HEK293 (cell line): ENCODE measurements at regions not wholly inside any gene's neighbourhood (a gene's known extent, or its start where the extent isn't known, plus 50 kb on each side); places are given as distances from the start of the nearest gene placed in this dataset.

ENCODE experiments used
- CTCF ChIA-PET: fragments of 350-600 bp; formaldehyde crosslinking; extraction: SDS; loops from one replicate; lab custom pipeline; 2021; ENCODE audit warnings: antibody characterized with exemption; lab: Yijun Ruan, JAX
- POLR2A ChIA-PET: fragments of 300-600 bp; formaldehyde crosslinking; extraction: SDS; loops from one replicate; lab custom pipeline; 2020; ENCODE audit warnings: antibody characterized with exemption, inconsistent platforms; lab: Yijun Ruan, JAX
- H3K27ac ChIP-seq: fragments of 200-500 bp; sonication (Bioruptor generic); 2 replicates; pipeline ENCODE4 v1.5.1; 2014; ENCODE audit warnings: low read depth, low read length, control low read depth, inconsistent platforms; ENCODE audit errors: extremely low read depth
- H3K36me3 ChIP-seq, 2 experiments: fragments of 200-500 bp in 1 of 2; sonication (Bioruptor generic) in 1 of 2; 1 replicate in 1 of 2; 2 replicates in 1 of 2; pipeline ENCODE4 v1.5.1; 2014 to 2017; ENCODE audit warnings: inconsistent platforms in 2 of 2, low read length in 2 of 2; ENCODE audit not compliant: control insufficient read depth in 2 of 2, insufficient read depth in 1 of 2
- H3K4me1 ChIP-seq: fragments of 200-500 bp; sonication (Bioruptor generic); 2 replicates; pipeline ENCODE4 v1.5.1; 2014; ENCODE audit warnings: mild to moderate bottlenecking, low read length, inconsistent platforms; ENCODE audit not compliant: control insufficient read depth, insufficient read depth
- H3K4me3 ChIP-seq: 2 replicates; pipeline ENCODE4 v1.5.1; 2011; ENCODE audit warnings: low read depth, mild to moderate bottlenecking, control low read depth, low read length, moderate library complexity
- H3K9me3 ChIP-seq: fragments of 200-500 bp; sonication (Bioruptor generic); 2 replicates; pipeline ENCODE4 v1.5.1; 2014; ENCODE audit warnings: low read depth, low read length, inconsistent platforms; ENCODE audit not compliant: control insufficient read depth, insufficient read depth
- KLF8 ChIP-seq: fragments of 450-650 bp; formaldehyde crosslinking; IDR thresholded peaks from 2 replicates; pipeline ENCODE4 v1.5.1; 2016; ENCODE audit warnings: missing biosample characterization, missing genetic modification characterization
- MEIS1 ChIP-seq: sonication (generic); formaldehyde crosslinking; IDR thresholded peaks from 2 replicates; pipeline ENCODE4 v1.8.1; 2022; ENCODE audit warnings: missing genetic modification reagents, mild to moderate bottlenecking, borderline replicate concordance
- RBAK ChIP-seq: fragments of 450-650 bp; formaldehyde crosslinking; IDR thresholded peaks from 2 replicates; pipeline ENCODE4 v1.5.1; 2016; ENCODE audit warnings: missing biosample characterization, missing genetic modification characterization
- SCRT2 ChIP-seq: fragments of 450-650 bp; formaldehyde crosslinking; IDR thresholded peaks from 2 replicates; pipeline ENCODE4 v1.5.1; 2016; ENCODE audit warnings: missing biosample characterization, missing genetic modification characterization
- WT1 ChIP-seq: fragments of 450-650 bp; formaldehyde crosslinking; IDR thresholded peaks from 2 replicates; pipeline ENCODE4 v1.5.1; 2016; ENCODE audit warnings: missing biosample characterization, missing genetic modification characterization
- ZBTB7A ChIP-seq: fragments of 450-650 bp; formaldehyde crosslinking; IDR thresholded peaks from 2 replicates; pipeline ENCODE4 v1.5.1; 2016; ENCODE audit warnings: low read depth, missing biosample characterization, missing genetic modification characterization
- ZNF169 ChIP-seq: fragments of 450-650 bp; formaldehyde crosslinking; IDR thresholded peaks from 2 replicates; pipeline ENCODE4 v1.5.1; 2016; ENCODE audit warnings: missing biosample characterization, missing genetic modification characterization
- ZNF202 ChIP-seq: fragments of 450-650 bp; formaldehyde crosslinking; IDR thresholded peaks from 2 replicates; pipeline ENCODE4 v1.5.1; 2016; ENCODE audit warnings: missing biosample characterization, missing genetic modification characterization, borderline replicate concordance
- ZNF214 ChIP-seq: fragments of 450-650 bp; formaldehyde crosslinking; IDR thresholded peaks from 2 replicates; pipeline ENCODE4 v1.5.1; 2017; ENCODE audit warnings: missing biosample characterization, mild to moderate bottlenecking, missing genetic modification characterization, borderline replicate concordance
- ZNF223 ChIP-seq: fragments of 450-650 bp; formaldehyde crosslinking; IDR thresholded peaks from 2 replicates; pipeline ENCODE4 v1.5.1; 2016; ENCODE audit warnings: missing biosample characterization, missing genetic modification characterization
- ZNF335 ChIP-seq: fragments of 450-650 bp; formaldehyde crosslinking; conservative IDR thresholded peaks from 2 replicates; pipeline ENCODE4 v1.5.1; 2016; ENCODE audit warnings: missing biosample characterization, missing genetic modification characterization
- ZNF48 ChIP-seq: fragments of 450-650 bp; formaldehyde crosslinking; IDR thresholded peaks from 2 replicates; pipeline ENCODE4 v1.5.1; 2016; ENCODE audit warnings: missing biosample characterization, missing genetic modification characterization
- ZNF626 ChIP-seq: fragments of 450-650 bp; sonication (Bioruptor Pico); formaldehyde crosslinking; IDR thresholded peaks from 2 replicates; pipeline ENCODE4 v1.5.1; 2018; ENCODE audit warnings: missing biosample characterization, missing genetic modification characterization, inconsistent platforms
- ZNF660 ChIP-seq: fragments of 450-650 bp; IDR thresholded peaks from 2 replicates; pipeline ENCODE4 v1.5.1; 2018; ENCODE audit warnings: missing biosample characterization, mild to moderate bottlenecking, missing genetic modification characterization
- TF ChIP-seq, protein P1 (sequence below): fragments of 450-650 bp; formaldehyde crosslinking; IDR thresholded peaks from 2 replicates; pipeline ENCODE4 v1.5.1; 2016; ENCODE audit warnings: missing biosample characterization, missing genetic modification characterization
- TF ChIP-seq, protein P2 (sequence below): fragments of 450-650 bp; formaldehyde crosslinking; IDR thresholded peaks from 2 replicates; pipeline ENCODE4 v1.5.1; 2016; ENCODE audit warnings: missing biosample characterization, missing genetic modification characterization
- TF ChIP-seq, protein P3 (sequence below): fragments of 450-650 bp; formaldehyde crosslinking; IDR thresholded peaks from 2 replicates; pipeline ENCODE4 v1.5.1; 2016; ENCODE audit warnings: missing biosample characterization, missing genetic modification characterization, low read depth
- TF ChIP-seq, protein P4 (sequence below): fragments of 450-650 bp; formaldehyde crosslinking; IDR thresholded peaks from 2 replicates; pipeline ENCODE4 v1.5.1; 2017; ENCODE audit warnings: missing biosample characterization, missing genetic modification characterization
- TF ChIP-seq, protein P5 (sequence below): fragments of 450-650 bp; formaldehyde crosslinking; IDR thresholded peaks from 2 replicates; pipeline ENCODE4 v1.5.1; 2017; ENCODE audit warnings: missing biosample characterization, missing genetic modification characterization
- TF ChIP-seq, protein P6 (sequence below): fragments of 450-650 bp; formaldehyde crosslinking; IDR thresholded peaks from 2 replicates; pipeline ENCODE4 v1.5.1; 2016; ENCODE audit warnings: missing biosample characterization, missing genetic modification characterization

DNA sequence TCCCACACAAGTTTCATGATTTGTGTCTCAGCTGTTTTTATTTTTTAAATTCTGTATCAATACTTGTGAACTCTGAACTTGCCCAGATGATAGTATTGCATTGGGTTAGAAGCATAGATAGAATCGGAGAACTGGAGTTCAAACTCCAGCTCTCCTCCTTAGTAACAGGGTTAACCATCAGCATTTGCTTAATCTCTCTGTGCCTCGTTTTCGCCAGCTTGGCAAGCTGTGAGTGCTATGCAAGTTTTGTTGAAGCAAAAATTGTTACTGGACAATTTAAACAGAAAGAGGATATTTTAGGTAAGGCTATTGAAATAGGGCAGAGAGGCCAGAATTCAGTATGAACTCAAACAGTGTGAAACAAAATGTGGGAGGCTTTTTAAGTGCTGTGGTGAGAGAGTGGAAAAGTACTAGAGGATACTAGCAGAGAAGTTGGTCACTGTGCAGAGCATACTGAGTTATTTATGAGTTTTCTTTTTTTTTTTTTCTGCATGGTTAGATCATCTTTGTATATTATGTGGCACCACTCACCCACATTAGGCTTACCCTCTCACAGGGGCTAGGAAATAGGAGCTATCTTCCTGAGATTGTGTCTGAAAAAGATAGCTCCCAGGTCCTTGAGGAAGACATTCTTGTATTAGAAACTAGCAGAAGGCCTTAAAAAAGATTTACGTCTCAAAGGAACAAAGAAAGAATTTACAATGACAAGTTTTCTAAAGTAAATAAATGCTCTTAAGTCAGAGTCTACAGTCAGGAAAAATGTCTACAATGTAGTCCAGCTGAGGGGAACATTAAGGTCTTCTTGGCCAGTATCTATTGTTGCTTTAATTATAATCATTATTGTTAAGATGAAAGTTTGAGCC lies 1126.6 kb downstream of the FAT4 start (continued):
- TF ChIP-seq, protein P1, sequence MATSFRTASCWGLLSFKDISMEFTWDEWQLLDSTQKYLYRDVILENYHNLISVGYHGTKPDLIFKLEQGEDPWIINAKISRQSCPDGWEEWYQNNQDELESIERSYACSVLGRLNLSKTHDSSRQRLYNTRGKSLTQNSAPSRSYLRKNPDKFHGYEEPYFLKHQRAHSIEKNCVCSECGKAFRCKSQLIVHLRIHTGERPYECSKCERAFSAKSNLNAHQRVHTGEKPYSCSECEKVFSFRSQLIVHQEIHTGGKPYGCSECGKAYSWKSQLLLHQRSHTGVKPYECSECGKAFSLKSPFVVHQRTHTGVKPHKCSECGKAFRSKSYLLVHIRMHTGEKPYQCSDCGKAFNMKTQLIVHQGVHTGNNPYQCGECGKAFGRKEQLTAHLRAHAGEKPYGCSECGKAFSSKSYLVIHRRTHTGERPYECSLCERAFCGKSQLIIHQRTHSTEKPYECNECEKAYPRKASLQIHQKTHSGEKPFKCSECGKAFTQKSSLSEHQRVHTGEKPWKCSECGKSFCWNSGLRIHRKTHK = no peak
- no peak for TF ChIP-seq ZNF335 (tag by site-specific recombination)
- TF ChIP-seq, protein P2, sequence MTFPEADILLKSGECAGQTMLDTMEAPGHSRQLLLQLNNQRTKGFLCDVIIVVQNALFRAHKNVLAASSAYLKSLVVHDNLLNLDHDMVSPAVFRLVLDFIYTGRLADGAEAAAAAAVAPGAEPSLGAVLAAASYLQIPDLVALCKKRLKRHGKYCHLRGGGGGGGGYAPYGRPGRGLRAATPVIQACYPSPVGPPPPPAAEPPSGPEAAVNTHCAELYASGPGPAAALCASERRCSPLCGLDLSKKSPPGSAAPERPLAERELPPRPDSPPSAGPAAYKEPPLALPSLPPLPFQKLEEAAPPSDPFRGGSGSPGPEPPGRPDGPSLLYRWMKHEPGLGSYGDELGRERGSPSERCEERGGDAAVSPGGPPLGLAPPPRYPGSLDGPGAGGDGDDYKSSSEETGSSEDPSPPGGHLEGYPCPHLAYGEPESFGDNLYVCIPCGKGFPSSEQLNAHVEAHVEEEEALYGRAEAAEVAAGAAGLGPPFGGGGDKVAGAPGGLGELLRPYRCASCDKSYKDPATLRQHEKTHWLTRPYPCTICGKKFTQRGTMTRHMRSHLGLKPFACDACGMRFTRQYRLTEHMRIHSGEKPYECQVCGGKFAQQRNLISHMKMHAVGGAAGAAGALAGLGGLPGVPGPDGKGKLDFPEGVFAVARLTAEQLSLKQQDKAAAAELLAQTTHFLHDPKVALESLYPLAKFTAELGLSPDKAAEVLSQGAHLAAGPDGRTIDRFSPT = no peak
- TF ChIP-seq, protein P3, sequence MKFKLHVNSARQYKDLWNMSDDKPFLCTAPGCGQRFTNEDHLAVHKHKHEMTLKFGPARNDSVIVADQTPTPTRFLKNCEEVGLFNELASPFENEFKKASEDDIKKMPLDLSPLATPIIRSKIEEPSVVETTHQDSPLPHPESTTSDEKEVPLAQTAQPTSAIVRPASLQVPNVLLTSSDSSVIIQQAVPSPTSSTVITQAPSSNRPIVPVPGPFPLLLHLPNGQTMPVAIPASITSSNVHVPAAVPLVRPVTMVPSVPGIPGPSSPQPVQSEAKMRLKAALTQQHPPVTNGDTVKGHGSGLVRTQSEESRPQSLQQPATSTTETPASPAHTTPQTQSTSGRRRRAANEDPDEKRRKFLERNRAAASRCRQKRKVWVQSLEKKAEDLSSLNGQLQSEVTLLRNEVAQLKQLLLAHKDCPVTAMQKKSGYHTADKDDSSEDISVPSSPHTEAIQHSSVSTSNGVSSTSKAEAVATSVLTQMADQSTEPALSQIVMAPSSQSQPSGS (tag by site-specific recombination) = no peak

DNA sequence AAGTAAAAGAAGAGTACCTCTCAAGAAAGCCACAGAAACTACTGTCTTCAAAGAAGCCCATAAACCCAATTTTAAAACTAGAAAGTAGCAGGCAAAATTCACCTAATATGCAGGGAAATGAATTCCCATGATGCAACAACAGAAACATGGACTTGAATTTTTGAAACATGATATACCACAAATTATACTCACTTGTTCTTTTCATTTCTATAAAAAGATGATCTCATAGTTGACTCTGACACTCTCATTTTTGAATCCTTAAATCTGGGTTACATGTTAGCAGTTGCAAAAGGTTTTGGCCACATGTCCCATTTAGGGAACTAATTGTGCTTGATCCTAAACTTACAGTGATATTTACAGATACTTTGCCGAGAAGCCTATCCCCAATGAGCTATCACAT lies 1130.8 kb downstream of the FAT4 start:
- H3K27ac ChIP-seq = no peak overlapping the region
- no peak for TF ChIP-seq ZNF169
- TF ChIP-seq ZNF223 (tag by site-specific recombination) = no peak
- no peak for TF ChIP-seq WT1
- no peak for TF ChIP-seq ZNF660 (tag by site-specific recombination)
- TF ChIP-seq KLF8 (tag by site-specific recombination) = no peak
- no peak for TF ChIP-seq RBAK (tag by site-specific recombination)
- no peak for TF ChIP-seq SCRT2 (tag by site-specific recombination)
- no peak for TF ChIP-seq ZNF202 (tag by site-specific recombination)
- TF ChIP-seq MEIS1 (CRISPR knock-in tag) = no peak
- TF ChIP-seq, protein P4, sequence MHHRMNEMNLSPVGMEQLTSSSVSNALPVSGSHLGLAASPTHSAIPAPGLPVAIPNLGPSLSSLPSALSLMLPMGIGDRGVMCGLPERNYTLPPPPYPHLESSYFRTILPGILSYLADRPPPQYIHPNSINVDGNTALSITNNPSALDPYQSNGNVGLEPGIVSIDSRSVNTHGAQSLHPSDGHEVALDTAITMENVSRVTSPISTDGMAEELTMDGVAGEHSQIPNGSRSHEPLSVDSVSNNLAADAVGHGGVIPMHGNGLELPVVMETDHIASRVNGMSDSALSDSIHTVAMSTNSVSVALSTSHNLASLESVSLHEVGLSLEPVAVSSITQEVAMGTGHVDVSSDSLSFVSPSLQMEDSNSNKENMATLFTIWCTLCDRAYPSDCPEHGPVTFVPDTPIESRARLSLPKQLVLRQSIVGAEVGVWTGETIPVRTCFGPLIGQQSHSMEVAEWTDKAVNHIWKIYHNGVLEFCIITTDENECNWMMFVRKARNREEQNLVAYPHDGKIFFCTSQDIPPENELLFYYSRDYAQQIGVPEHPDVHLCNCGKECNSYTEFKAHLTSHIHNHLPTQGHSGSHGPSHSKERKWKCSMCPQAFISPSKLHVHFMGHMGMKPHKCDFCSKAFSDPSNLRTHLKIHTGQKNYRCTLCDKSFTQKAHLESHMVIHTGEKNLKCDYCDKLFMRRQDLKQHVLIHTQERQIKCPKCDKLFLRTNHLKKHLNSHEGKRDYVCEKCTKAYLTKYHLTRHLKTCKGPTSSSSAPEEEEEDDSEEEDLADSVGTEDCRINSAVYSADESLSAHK (tag by site-specific recombination) = no peak
- TF ChIP-seq, protein P2 = no peak
- no peak for TF ChIP-seq ZNF214 (tag by site-specific recombination)
- TF ChIP-seq, protein P5, sequence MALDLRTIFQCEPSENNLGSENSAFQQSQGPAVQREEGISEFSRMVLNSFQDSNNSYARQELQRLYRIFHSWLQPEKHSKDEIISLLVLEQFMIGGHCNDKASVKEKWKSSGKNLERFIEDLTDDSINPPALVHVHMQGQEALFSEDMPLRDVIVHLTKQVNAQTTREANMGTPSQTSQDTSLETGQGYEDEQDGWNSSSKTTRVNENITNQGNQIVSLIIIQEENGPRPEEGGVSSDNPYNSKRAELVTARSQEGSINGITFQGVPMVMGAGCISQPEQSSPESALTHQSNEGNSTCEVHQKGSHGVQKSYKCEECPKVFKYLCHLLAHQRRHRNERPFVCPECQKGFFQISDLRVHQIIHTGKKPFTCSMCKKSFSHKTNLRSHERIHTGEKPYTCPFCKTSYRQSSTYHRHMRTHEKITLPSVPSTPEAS (tag by site-specific recombination) = no peak
- TF ChIP-seq ZNF48 = no peak
- TF ChIP-seq ZNF626 (tag by site-specific recombination) = no peak
- no peak for TF ChIP-seq ZBTB7A (tag by site-specific recombination)
- TF ChIP-seq, protein P6, sequence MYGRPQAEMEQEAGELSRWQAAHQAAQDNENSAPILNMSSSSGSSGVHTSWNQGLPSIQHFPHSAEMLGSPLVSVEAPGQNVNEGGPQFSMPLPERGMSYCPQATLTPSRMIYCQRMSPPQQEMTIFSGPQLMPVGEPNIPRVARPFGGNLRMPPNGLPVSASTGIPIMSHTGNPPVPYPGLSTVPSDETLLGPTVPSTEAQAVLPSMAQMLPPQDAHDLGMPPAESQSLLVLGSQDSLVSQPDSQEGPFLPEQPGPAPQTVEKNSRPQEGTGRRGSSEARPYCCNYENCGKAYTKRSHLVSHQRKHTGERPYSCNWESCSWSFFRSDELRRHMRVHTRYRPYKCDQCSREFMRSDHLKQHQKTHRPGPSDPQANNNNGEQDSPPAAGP (tag by site-specific recombination) = no peak
- TF ChIP-seq, all 188 proteins: peak for 0
- H3K4me1 ChIP-seq = no peaks in the 10 kb centered on the region
- no peak overlapping the region for H3K4me3 ChIP-seq
- no peaks in the 10 kb centered on the region for H3K36me3 ChIP-seq
- CTCF ChIA-PET = no interaction called here
- POLR2A ChIA-PET = no interaction called here
- no peaks in the 10 kb centered on the region for H3K9me3 ChIP-seq
